HG03439 (cell line): ENCODE measurements at regions not wholly inside any gene's neighbourhood (a gene's known extent, or its start where the extent isn't known, plus 50 kb on each side); places are given as distances from the start of the nearest gene placed in this dataset.

Experiments used
- ATAC-seq: cut with Tn5 transposase; IDR thresholded peaks from one replicate; pipeline ENCODE4 v1.9.1; 2021; ENCODE audit warnings: mild to moderate bottlenecking, moderate library complexity; ENCODE audit not compliant: unreplicated experiment

DNA sequence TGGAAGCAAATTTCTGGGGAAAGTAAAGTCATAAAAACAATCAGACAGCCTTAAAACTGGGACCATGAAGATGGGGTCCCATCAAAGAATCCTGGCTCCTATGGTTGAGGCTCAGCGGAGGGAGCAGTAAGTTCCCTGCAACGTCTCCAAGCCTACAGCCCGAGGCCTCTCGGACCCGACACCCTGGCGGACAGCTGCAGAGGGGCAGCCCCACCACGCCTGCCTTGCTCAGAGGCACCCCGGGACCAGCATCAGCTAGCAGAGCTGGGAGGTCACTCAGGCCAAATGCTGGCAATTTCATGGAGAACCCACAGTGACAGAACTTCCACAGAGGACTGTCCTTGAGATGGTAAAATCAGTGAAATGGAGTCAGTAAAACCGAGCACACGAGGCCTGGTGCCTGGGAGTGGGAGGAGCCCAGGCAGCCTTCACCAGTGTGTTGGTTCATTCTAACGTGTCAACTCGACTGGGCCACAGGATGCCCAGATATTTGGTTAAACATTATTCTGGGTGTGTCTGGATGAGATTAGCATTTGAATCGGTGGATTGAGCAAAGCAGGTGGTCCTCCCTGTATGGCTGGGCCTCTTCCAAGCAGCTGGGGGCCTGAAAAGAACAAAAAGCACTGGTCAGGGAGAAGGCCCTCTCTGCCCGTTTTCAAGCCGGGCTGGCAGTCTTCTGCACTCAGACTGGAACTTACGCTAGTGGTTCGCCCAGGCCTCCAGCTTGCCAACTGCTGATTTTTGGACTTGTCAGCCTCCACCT, 96.2 kb upstream of the INSIG1 start:
- ATAC-seq, result no peak

GRCh38 chr7:155202106-155202871, 95.4 kb upstream of the INSIG1 start:
- ATAC-seq, result no peak

DNA sequence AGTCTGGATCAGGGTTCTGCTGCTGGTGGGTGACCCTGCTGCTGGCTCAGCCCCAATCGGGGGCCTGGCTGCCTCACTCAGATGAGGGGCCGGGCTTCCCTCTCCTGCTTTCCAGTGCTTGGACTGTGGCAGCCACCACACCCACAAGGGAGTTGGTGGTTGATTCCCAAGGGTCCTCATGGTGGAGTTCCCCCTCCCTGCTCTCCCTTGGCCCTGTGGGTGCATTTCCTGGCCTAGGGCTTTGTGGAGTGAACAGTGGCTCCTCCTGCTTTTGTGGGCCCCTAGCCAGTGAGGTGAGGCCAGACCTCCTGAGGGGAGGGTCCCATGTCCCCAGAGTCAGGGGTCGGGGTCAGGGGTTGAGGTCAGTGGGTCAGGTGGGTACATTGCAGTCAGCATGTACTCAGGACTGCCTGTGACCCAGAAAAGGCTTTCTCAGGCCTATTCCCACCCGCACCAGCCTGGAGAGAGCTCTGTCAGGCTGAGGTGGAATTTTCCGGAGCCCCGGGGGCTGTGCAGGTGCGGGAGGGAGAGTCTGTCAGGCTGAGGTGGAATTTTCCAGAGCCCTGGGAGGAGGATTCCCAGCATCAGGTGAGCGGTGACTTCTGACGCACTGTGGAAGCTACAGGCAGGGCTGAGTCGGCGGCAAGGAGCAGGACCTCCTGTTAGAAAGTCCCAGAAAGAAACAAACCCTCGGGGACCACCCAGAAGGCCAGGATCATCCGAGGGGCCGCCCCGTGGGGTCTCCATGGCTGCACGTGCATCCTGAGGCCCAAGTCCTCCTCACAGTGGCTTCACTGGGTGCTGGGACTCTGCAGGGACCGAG, 94.4 kb upstream of the INSIG1 start:
- no peak for ATAC-seq

- ATAC-seq, result no peak
These were observed 93.6 kb upstream of the INSIG1 start for GRCh38 chr7:155203882-155204691.

GRCh38 chr7:155204744-155205367, 92.8 kb upstream of the INSIG1 start:
- no peak for ATAC-seq

DNA sequence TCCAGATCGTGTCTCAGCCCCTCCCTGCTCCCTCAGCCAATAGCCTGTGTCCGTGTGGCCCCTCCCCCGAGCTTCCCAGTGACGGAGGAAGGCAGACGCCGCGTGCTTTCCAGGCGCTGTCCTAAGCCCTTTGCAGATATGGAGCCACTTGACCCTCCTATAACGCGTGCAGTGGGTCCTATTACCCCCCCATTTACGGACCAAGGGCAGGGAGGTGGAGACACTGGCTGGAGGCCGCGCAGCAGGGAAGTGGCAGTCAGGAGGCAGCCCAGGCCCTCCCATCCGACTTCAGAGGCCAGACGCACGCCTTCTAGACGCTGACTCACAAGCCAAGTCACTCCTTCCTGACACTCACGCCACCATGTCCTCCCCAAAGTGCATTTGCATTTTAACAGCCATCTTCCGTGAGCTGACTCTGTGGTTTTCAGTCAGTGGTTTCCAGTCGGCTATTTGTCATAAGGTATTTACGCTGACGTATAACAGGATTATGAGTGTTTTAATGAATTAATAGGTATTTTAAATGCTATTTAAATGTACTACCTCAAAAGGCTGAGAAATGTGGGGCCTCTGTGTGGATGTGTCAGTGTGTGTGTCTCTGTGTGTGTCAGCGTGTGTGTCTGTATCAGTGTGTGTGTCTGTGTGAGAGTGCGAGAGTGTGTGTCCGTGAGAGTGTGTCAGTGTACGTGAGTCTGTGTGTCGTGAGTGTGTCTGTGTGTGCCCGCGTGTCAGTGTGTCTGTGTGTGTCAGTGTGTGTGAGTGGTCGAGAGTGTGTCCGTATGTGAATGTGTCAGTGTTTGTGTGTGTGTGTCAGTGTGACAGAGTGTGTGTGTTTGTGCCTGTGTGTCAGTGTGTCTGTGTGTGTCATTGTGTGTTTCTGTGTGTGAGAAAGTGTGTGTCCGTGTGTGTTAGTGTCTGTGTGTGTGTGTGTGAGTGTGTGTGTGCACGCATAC, 92.0 kb upstream of the INSIG1 start:
- ATAC-seq, result peak; percentile 89

- peak; percentile 43 for ATAC-seq
These were observed 91.2 kb upstream of the INSIG1 start for GRCh38 chr7:155206318-155207020.

DNA sequence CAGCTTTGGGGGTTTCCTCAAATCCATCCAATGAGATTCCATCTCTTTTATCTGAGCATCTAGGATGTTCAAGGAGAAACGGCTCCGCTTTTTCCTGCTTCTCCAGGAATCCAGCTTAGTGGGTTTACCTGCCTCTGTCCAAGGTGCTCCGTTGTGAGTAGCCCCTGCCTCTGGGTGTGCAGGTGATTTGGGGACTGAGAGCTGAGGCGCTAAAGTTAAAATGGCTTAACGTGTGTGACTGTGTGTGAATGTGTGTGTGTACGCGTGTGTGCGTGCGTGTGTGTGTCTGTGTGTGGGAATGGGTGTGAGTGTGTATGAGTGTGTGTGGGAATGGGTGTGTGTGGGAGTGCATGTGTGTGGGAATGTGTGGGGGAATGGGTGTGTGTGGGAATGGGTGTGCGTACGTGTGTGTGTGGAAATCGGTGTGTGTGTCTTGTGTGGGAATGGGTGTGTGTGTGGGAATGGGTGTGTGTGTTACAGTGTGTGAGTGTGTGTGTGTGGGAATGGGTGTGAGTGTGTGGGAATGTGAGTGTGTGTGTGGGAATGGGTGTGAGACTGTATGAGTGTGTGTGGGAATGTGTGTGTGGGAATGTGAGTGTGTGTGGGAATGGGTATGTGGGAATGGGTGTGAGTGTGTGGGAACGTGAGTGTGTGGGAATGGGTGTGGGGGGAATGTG, 90.2 kb upstream of the INSIG1 start:
- ATAC-seq, result no peak

DNA sequence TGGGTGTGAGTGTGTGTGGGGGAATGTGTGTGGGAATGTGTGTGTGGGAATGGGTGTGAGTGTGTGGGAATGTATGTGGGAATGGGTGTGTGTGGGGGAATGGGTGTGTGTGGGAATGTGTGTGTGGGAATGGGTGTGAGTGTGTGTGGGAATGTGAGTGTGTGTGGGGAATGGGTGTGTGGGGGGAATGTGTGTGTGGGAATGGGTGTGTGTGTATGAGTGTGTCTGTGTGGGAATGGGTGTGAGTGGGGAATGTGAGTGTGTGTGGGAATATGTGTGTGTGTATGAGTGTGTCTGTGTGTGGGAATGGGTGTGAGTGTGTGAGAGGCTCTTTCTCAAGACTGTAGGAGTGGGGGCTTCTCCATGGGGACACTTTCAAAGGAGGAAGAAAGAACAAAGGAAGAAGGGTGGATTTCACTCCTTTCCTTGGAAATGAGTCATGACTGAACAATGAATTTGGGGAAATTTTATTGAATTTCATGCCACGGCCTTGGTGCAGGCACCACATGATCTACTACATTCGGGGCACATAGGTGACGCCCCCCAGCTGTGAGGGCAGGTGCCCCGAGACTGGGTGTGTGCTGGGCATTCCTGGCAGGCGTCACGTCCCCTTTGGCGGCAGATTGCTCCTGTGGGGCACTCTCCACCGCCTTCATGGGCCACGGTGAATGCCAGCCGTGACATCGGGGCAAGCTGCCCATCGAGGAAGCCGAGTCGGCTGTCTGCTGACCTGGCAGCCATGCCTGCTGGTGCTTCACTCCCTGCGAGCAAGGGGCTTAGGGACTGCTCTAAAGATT, 88.8 kb upstream of the INSIG1 start:
- ATAC-seq, result no peak

DNA sequence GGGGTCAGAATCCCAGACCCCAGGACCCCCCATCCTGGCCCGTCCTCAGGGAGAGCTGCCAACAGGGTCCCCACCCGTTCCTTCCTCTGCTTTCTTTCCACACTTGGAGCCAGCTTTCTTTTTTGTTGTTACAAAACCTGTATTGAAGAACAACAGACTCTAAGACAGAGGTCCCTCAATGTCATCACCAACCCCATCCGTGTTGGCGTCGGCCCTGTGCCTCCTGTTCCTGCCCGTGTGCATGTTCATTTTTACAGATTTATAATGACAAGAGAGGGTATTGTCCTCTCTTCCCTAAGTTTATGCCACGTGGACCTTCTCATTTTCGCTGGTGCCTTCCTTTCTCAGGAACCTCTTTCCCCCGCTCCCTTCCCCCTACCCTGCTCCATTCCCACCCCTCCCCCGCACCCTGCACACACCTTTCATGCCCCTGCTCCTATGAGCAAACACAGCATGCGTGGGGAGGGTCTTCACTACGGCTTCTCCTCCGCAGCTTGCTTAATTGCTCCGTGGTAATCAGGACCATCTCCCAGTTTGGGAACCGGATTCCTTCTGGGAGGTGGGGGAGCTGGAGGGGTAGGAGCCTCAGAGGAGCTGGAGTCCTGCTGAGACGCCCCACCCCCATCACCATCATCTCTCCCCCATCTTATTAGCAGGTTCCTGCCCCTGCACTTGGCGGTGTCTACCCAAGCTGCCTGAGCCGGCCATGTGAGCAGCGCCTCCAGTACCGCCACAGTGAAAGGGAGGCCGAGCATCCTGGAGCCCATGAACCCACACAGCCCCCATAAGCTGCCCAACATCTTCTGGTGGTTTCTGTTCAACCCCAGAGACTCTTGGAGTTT, 88.0 kb upstream of the INSIG1 start:
- no peak for ATAC-seq

- ATAC-seq, result no peak
These were observed 87.3 kb upstream of the INSIG1 start for GRCh38 chr7:155210356-155210755.

DNA sequence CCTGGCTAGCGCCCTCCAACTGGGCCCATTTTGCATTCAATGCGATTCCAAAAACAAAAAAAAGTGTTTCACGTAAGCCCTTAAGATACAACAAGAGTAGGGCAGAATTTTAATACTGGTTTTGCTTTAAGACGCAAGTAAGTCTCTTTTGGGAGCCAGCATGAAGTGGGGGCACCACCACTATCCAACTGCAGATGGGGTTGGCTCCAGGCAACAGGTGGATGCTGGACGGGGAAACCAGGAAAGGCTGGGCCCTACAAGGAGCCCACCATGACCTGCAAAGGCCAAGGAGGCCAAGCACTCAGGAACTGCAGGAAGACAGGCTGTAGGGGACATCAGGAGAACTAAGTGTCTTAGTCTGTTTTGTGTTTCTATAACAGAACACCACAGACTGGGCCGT, 86.5 kb upstream of the INSIG1 start:
- no peak for ATAC-seq

DNA sequence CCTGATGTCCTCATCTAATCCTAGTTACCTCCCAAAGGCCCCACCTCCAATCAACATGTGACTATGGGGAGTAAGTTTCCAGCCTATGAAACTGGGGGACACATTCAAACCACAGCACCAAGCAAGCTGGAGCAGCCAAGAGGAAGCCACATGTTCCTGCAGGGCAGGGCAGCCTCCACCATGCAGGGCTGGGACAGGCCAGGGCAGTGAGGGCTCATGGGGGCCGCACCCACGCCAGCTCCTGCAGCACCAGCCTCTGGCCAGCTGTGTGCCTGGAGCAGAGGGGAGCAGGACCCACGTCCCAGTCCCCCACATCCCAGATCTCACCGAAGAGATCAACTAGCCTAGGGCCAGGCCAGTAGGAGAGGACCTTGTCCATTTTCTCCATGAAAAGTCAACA, 85.9 kb upstream of the INSIG1 start:
- ATAC-seq, result no peak

DNA sequence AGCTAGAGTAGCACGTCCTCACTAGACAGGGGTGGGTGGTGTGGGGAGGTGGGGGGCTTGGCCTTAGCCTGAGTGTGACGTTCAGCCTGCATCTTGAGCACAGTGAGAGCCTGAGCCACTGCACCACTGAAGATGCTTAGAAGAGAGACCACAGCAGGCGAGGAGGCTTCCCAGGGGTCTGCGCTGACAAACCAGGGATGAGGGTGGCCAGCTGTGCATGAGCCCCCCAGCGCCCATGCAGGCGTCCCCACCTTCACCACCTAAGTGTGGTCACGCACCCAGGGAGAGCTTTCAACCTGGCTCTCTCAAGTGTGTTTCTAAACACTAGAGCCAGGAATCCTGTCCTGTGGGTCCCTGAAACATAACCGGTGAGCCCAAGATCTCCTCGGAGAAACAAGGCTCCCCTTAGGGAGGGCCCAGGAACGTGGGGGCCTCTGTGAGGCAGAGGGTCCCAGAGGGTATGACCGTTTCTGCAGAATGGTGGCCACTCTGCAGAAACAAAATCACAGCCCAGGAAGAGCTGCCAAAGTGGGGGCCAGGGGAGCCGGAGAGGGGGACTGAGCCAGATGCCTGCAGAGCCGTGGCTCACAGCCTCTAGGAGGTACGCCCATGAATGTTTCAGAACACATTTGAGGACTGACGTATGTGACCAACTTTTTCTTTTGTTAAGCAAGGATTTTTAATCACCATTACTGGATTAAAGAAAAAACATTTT, 85.2 kb upstream of the INSIG1 start:
- no peak for ATAC-seq

- no peak for ATAC-seq
These were observed 84.3 kb upstream of the INSIG1 start for GRCh38 chr7:155213385-155213784.
